Spinal cord (tissue), 9 donors: ENCODE measurements at regions not wholly inside any gene's neighbourhood (a gene's known extent, or its start where the extent isn't known, plus 50 kb on each side); places are given as distances from the start of the nearest gene placed in this dataset.

Source experiments
- DNase-seq, 6 donors: peaks; one replicate each; pipeline versions ENCODE4 v3.0.0 to v3.0.0-alpha.2; 2013 to 2015; ENCODE audit warnings: low spot score in 6 of 6, low read depth in 4 of 6
- H3K27ac ChIP-seq: one replicate; pipeline ENCODE4 v1.5.1; 2013; ENCODE audit warnings: low read depth, low read length, control low read depth
- H3K27me3 ChIP-seq: one replicate; pipeline ENCODE4 v1.6.1; 2013; ENCODE audit warnings: low read length; ENCODE audit not compliant: control insufficient read depth, insufficient read depth
- H3K36me3 ChIP-seq: one replicate; pipeline ENCODE4 v1.6.1; 2013; ENCODE audit warnings: low read length; ENCODE audit not compliant: control insufficient read depth, insufficient read depth
- H3K4me1 ChIP-seq: one replicate; pipeline ENCODE4 v1.6.1; 2013; ENCODE audit warnings: low read length; ENCODE audit not compliant: control insufficient read depth, insufficient read depth
- H3K4me3 ChIP-seq: one replicate; pipeline ENCODE4 v1.5.1; 2013; ENCODE audit warnings: low read depth, low read length, control low read depth
- H3K9me3 ChIP-seq: one replicate; pipeline ENCODE4 v1.6.1; 2013; ENCODE audit warnings: low read length; ENCODE audit not compliant: control insufficient read depth, insufficient read depth
- WGBS: methylation state at CpG from one replicate; pipeline ENCODE4 v1.1.5; 2013; ENCODE audit warnings: missing lambda C conversion rate; ENCODE audit not compliant: insufficient coverage; 5-methylcytosine and 5-hydroxymethylcytosine counted together
- donor health status: healthy.

DNA sequence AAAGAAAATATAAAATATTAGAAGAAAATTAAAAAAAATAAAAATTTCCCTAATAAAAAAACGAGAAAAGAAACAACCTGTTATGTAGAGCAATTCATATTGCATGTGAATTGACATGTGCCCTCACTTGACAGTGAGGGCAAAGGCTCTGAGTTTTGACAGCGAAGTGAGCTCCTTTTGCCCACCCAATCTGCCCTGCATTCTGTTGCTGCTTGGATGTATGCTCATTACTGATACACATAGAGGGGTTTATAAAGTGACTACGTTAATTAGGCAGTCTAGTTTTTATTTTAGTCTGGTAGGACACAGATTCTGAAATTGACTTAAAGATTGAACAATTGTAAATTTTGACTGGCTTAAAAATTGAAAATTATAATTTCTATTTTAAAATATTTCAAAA lies 949.4 kb downstream of the TLE4 start:
- no peaks in the 10 kb centered on the region for H3K9me3 ChIP-seq
- no peak overlapping the region for H3K4me3 ChIP-seq
- no peak overlapping the region for H3K27ac ChIP-seq
- H3K27me3 ChIP-seq = no peaks in the 10 kb centered on the region
- 83% methylated on average over 1 of the region's 3 CpGs for WGBS
- no peaks in the 10 kb centered on the region for H3K36me3 ChIP-seq
- no peaks in the 10 kb centered on the region for H3K4me1 ChIP-seq
- peak in 1 of 6 donors; percentile 72 for DNase-seq

DNA sequence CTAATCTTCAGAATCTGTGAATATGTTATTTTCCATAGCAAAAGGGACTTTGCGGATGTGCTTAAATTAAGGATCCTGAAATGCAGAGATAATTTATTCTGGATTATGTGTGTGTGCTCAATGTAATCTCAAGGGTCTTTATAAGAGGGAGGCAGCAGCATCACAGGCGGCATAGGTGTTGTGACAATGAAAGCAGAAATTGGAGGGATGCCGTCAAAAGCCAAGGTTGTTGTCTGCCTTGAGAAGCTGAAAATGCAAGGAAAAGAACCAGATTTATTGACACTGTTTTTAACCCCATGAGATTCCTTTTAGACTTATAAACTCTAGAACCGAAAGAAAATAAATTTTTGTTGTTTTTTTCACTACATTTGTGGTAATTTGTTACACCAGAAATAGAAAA lies 948.5 kb downstream of the TLE4 start:
- peak in 1 of 6 donors; percentile 80 for DNase-seq
- no peak overlapping the region for H3K4me3 ChIP-seq
- WGBS = 100% methylated on average over 2 of the region's 4 CpGs

DNA sequence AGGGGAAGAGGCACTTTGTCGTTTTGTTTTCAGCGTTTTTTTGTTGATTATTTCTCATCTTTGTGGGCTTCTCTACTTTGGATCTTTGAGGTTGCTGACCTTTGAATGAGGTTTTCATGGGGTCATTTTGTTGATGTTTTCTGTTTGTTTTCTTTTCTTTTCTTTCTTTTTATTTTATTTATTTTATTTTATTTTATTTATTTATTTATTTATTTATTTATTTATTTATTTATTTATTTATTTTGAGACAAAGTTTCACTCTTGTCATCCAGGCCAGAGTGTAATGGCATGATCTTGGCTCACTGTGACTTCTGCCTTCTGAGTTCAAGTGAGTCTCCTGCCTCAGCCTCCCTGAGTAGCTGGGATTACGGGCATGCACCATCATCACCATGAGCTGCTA lies 946.7 kb downstream of the TLE4 start:
- Histone ChIP-seq H3K27me3 (no peaks in the 10 kb centered on the region), H3K27ac (no peak overlapping the region), H3K9me3 (no peaks in the 10 kb centered on the region), H3K36me3 (no peaks in the 10 kb centered on the region), H3K4me3 (no peak overlapping the region), H3K4me1 (no peaks in the 10 kb centered on the region)
- WGBS = no CpG with 5 or more reads among the region's 3 CpGs
- DNase-seq = no peak

More for the DNA sequence above, 948.5 kb downstream of the TLE4 start:
- Histone ChIP-seq H3K27me3 (no peaks in the 10 kb centered on the region), H3K27ac (no peak overlapping the region), H3K36me3 (no peaks in the 10 kb centered on the region), H3K9me3 (no peaks in the 10 kb centered on the region), H3K4me1 (no peaks in the 10 kb centered on the region)

DNA sequence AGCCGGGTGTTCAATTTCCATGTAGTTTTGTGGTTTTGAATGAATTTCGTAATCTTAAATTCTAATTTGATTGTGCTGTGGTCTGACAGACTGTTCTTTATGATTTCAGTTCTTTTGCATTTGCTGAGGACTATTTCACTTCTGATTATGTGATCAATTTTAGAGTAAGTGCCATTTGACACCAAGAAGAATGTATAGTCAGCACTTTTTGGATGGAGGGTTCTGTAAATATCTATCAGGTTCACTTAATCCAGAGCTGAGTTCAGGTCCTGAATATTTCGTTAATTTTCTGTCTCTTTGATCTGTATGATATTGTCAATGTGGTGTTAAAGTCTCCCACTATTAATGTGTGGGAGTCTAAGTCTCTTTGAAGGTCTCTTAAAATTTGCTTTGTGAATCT lies 944.9 kb downstream of the TLE4 start:
- no peak for DNase-seq
- Histone ChIP-seq H3K36me3 (no peaks in the 10 kb centered on the region), H3K27me3 (no peaks in the 10 kb centered on the region), H3K9me3 (no peaks in the 10 kb centered on the region), H3K4me3 (no peak overlapping the region), H3K27ac (no peak overlapping the region), H3K4me1 (no peaks in the 10 kb centered on the region)
- no CpG with 5 or more reads among the region's 3 CpGs for WGBS

DNA sequence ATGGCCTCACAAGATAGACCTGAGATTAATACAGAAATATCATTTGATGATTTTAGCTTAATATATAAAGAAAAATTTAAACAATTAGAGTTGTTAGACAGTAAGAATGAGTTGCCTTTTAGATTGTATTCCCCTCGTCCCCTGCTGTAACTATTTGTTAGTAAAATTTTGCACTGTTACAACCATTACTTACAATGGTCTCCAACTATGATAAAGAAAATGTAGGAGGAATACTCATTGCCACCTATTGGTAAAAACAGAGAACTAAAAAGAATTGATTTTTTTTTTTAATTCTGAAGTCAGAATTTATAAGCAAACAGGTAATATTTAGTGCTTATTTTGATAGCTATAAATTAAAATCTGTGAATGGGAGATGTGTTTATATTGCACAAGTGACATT lies 937.6 kb downstream of the TLE4 start:
- Histone ChIP-seq H3K4me1 (no peaks in the 10 kb centered on the region), H3K27ac (no peak overlapping the region), H3K9me3 (no peaks in the 10 kb centered on the region), H3K36me3 (no peaks in the 10 kb centered on the region), H3K4me3 (no peak overlapping the region), H3K27me3 (no peaks in the 10 kb centered on the region)
- DNase-seq = no peak
- no CpG with 5 or more reads among the region's 1 CpG for WGBS

DNA sequence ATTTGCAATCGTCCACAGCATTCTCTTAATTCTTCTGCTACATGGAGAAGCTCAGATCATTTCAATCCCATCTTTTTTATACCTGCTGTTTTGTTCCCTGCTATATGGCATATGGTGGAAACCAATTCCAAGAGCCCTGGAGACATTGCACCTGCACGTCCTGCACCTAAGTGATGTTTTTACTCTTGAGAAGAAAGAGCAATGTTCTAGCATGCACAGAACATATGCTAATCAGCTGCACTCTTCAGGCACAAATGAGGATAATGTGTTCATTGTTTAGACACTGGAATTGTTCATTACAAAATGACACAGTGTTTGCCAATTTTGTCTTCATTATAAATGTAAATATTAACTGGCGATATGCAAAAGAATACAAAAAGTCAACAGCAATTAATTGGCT lies 935.8 kb downstream of the TLE4 start:
- no peaks in the 10 kb centered on the region for H3K36me3 ChIP-seq
- DNase-seq = peak in 1 of 6 donors; percentile 27
- H3K4me3 ChIP-seq = no peak overlapping the region
- no peaks in the 10 kb centered on the region for H3K4me1 ChIP-seq
- WGBS = no CpG with 5 or more reads among the region's 3 CpGs
- H3K27ac ChIP-seq = no peak overlapping the region
- no peaks in the 10 kb centered on the region for H3K27me3 ChIP-seq
- no peaks in the 10 kb centered on the region for H3K9me3 ChIP-seq

DNA sequence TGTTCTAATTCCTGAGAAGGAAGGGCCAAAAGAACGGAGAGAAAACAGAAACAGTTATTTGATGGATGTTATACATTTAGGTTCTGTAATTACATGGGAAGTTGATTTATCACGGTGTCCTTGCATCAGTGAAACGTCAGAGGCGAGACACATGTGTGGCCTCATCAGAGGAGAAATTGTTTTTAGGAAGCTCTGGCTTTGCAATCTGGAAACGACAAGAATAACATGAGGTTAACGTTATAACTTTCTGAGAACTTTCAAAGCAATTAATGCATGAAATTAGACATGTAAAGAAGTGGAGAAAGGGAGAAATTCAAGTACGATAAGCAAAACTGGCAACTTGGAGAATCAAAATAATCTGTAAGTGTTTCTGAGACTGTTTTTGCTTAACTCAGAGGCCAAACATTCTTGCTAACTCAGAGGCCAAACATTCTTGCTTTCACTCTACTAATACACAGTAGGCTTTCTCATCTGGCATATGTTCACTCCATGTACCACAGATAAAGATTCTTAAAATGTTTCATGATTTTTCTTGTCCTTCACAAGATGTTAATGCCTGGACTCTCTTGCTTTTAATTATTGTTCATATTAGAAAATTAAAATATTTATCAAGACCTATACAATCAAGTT lies 933.0 kb downstream of the TLE4 start:
- H3K4me3 ChIP-seq = no peak overlapping the region
- H3K36me3 ChIP-seq = no peaks in the 10 kb centered on the region
- WGBS = 59% methylated on average over 6 of the region's 7 CpGs
- no peaks in the 10 kb centered on the region for H3K4me1 ChIP-seq
- H3K27ac ChIP-seq = no peak overlapping the region
- H3K9me3 ChIP-seq = no peaks in the 10 kb centered on the region
- H3K27me3 ChIP-seq = no peaks in the 10 kb centered on the region
- peak in 1 of 6 donors; percentile 14 for DNase-seq

DNA sequence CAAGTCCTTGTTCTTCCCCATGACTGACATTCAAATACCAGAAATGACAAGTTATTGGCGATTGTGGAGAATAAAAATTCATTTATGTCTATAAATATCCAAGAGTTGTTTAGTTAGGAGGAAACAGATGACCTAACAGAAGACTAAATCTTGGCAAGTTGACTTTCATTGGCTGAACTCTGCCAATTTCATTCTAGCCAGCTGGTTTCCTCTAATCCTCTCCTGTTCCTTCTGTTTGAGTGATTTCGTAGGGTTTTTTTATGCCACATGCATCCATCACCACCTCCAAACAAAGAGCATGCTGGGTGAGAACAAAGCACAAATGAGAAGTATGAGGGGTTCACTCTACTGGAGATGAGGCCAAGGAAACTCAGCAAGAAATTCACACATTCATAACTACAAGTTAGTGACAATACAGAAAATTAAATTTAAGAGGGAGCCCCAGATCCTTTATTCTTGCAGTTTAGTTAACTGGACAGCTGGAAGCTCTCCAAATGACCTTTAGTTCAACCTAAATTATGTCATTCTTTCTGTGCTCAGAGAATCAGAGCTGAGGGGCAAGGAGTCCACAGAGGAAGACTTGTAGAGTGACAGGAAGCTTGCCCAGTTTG lies 932.0 kb downstream of the TLE4 start:
- no CpG with 5 or more reads among the region's 2 CpGs for WGBS
- no peaks in the 10 kb centered on the region for H3K36me3 ChIP-seq
- H3K27ac ChIP-seq = no peak overlapping the region
- peak in 5 of 6 donors; percentile 32 to 96 (median 38) for DNase-seq
- H3K27me3 ChIP-seq = no peaks in the 10 kb centered on the region
- no peaks in the 10 kb centered on the region for H3K9me3 ChIP-seq
- no peak overlapping the region for H3K4me3 ChIP-seq
- H3K4me1 ChIP-seq = no peaks in the 10 kb centered on the region

DNA sequence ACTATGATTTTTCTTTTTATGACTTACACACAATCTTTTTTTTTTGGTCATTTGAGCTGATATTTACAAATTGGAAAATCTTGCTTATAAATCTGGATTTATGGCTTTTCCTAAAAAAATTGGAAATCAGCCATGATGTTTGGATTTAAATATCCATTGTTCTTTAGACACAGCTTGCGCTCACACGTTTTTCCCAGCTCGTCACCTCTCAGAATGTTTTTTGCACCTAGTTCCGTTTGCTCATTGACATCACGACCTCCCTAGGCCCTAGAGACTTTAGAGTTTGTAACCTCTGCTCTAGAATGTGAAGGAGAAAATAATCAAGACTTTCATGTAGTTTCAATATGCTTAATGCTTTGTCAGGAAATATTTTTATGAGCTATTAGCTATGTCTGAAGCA lies 930.5 kb downstream of the TLE4 start:
- H3K9me3 ChIP-seq = no peaks in the 10 kb centered on the region
- no peaks in the 10 kb centered on the region for H3K4me1 ChIP-seq
- no peaks in the 10 kb centered on the region for H3K36me3 ChIP-seq
- no peak overlapping the region for H3K4me3 ChIP-seq
- no CpG with 5 or more reads among the region's 5 CpGs for WGBS
- H3K27me3 ChIP-seq = no peaks in the 10 kb centered on the region
- no peak overlapping the region for H3K27ac ChIP-seq
- no peak for DNase-seq

DNA sequence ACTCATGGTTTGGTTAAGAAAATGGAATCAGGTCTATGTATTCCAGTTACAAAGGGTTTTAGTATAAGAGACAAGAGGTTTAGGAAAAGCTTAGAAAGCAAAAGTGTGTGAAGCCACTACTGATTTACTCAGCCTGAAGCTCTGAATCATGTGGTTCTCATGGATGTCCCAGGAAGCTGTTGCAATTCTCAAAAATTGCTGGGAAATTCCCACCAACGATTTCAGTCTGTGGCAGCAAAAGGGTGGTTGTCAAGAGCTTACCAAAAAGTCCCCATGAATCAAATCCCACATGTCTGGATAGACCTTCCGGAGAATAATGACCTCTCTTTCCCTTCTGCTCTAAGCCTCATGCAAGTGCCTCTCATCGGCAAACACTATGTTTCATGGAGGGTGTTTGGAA lies 929.9 kb downstream of the TLE4 start:
- H3K36me3 ChIP-seq = no peaks in the 10 kb centered on the region
- no peak overlapping the region for H3K4me3 ChIP-seq
- H3K9me3 ChIP-seq = no peaks in the 10 kb centered on the region
- no peaks in the 10 kb centered on the region for H3K27me3 ChIP-seq
- H3K4me1 ChIP-seq = no peaks in the 10 kb centered on the region
- DNase-seq = no peak
- no peak overlapping the region for H3K27ac ChIP-seq
- 20% methylated on average over 1 of the region's 3 CpGs for WGBS
